ENCODE measurements at regions not wholly inside any gene's neighbourhood (a gene's known extent, or its start where the extent isn't known, plus 50 kb on each side); places are given as distances from the start of the nearest gene placed in this dataset.

GRCh38 chr3:95437409-95437808 lies 1374.5 kb downstream of the NSUN3 start:
- Histone ChIP-seq H2AFZ (ENCODE audit: low read depth, low read length) (no peak overlapping the region), H3K27ac (ENCODE audit: low read depth, low read length) (no peak overlapping the region), H3K36me3 (ENCODE audit: insufficient read depth, low read length) (no peaks in the 10 kb centered on the region), H3K9ac (ENCODE audit: low read length) (no peak overlapping the region), H3K4me2 (ENCODE audit: low read length) (no peak overlapping the region), H3K4me3 (ENCODE audit: insufficient read depth, low read depth, low read length) (no peak overlapping the region), H3K4me1 (ENCODE audit: insufficient read depth, low read length) (no peaks in the 10 kb centered on the region), H3K27me3 (ENCODE audit: insufficient read depth, low read length) (no peaks in the 10 kb centered on the region), H4K20me1 (ENCODE audit: insufficient read depth, low read length) (no peaks in the 10 kb centered on the region), H3K9me3 (ENCODE audit: insufficient read depth, low read depth, low read length) (no peaks in the 10 kb centered on the region), H3K79me2 (ENCODE audit: insufficient read depth, low read length) (no peaks in the 10 kb centered on the region)
- FAIRE-seq = no peak
- TF ChIP-seq, protein P1, sequence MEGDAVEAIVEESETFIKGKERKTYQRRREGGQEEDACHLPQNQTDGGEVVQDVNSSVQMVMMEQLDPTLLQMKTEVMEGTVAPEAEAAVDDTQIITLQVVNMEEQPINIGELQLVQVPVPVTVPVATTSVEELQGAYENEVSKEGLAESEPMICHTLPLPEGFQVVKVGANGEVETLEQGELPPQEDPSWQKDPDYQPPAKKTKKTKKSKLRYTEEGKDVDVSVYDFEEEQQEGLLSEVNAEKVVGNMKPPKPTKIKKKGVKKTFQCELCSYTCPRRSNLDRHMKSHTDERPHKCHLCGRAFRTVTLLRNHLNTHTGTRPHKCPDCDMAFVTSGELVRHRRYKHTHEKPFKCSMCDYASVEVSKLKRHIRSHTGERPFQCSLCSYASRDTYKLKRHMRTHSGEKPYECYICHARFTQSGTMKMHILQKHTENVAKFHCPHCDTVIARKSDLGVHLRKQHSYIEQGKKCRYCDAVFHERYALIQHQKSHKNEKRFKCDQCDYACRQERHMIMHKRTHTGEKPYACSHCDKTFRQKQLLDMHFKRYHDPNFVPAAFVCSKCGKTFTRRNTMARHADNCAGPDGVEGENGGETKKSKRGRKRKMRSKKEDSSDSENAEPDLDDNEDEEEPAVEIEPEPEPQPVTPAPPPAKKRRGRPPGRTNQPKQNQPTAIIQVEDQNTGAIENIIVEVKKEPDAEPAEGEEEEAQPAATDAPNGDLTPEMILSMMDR (IDR thresholded peaks at IDR 0.05; ENCODE audit: insufficient read depth, low read depth, low read length) = no peak
- TF ChIP-seq EZH2 (IDR thresholded peaks at IDR 0.05; ENCODE audit: insufficient read depth, low read length) = no peak
- no peaks in the 10 kb centered on the region for H3K27me3 Mint-ChIP-seq (ENCODE audit: low read depth, unreplicated experiment)
- no peak overlapping the region for H3K27ac Mint-ChIP-seq (ENCODE audit: unreplicated experiment)
- H3K36me3 Mint-ChIP-seq (ENCODE audit: low read depth, unreplicated experiment) = no peaks in the 10 kb centered on the region
- H3K4me1 Mint-ChIP-seq (ENCODE audit: low read depth, unreplicated experiment) = no peaks in the 10 kb centered on the region
- no peak for DNase-seq (ENCODE audit: low read depth)
- no peaks in the 10 kb centered on the region for H3K9me3 Mint-ChIP-seq (ENCODE audit: unreplicated experiment)
- H3K4me3 Mint-ChIP-seq (ENCODE audit: unreplicated experiment) = no peak overlapping the region

DNA sequence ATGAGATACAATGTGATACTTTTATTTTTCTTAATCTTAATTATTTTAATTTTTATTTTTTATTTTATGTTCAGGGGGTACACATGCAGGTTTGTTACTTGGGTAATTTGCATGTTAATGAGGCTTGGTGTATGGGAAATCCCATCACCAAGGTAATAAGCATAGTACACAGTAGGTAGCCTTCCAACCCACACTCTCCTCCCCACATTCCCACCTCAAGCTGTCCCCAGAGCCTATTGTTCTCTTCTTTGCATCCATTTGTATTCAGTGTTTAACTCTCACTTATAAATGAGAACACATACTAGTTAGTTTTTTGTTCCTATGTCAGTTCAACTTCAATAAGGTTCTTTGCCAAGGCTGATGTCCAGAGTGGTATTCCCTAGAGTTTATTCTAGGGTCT lies 1375.4 kb downstream of the NSUN3 start:
- DNase-seq (ENCODE audit: low read depth) (no peak), FAIRE-seq (no peak)
- Mint-ChIP-seq H3K4me1 (ENCODE audit: low read depth, unreplicated experiment) (no peaks in the 10 kb centered on the region), H3K4me3 (ENCODE audit: unreplicated experiment) (no peak overlapping the region), H3K9me3 (ENCODE audit: unreplicated experiment) (no peaks in the 10 kb centered on the region), H3K27me3 (ENCODE audit: low read depth, unreplicated experiment) (no peaks in the 10 kb centered on the region), H3K27ac (ENCODE audit: unreplicated experiment) (no peak overlapping the region), H3K36me3 (ENCODE audit: low read depth, unreplicated experiment) (no peaks in the 10 kb centered on the region)
- H3K4me3 ChIP-seq (ENCODE audit: insufficient read depth, low read depth, low read length) = no peak overlapping the region
- no peaks in the 10 kb centered on the region for H3K4me1 ChIP-seq (ENCODE audit: insufficient read depth, low read length)
- H3K4me2 ChIP-seq (ENCODE audit: low read length) = no peak overlapping the region
- H3K79me2 ChIP-seq (ENCODE audit: insufficient read depth, low read length) = no peaks in the 10 kb centered on the region
- no peak overlapping the region for H3K9ac ChIP-seq (ENCODE audit: low read length)
- no peaks in the 10 kb centered on the region for H3K36me3 ChIP-seq (ENCODE audit: insufficient read depth, low read length)
- H3K9me3 ChIP-seq (ENCODE audit: insufficient read depth, low read depth, low read length) = no peaks in the 10 kb centered on the region
- no peak overlapping the region for H3K27ac ChIP-seq (ENCODE audit: low read depth, low read length)
- no peak overlapping the region for H2AFZ ChIP-seq (ENCODE audit: low read depth, low read length)
- no peak for TF ChIP-seq EZH2 (IDR thresholded peaks at IDR 0.05; ENCODE audit: insufficient read depth, low read length)
- TF ChIP-seq, protein P1 (IDR thresholded peaks at IDR 0.05; ENCODE audit: insufficient read depth, low read depth, low read length) = no peak
- no peaks in the 10 kb centered on the region for H3K27me3 ChIP-seq (ENCODE audit: insufficient read depth, low read length)
- H4K20me1 ChIP-seq (ENCODE audit: insufficient read depth, low read length) = no peaks in the 10 kb centered on the region

DNA sequence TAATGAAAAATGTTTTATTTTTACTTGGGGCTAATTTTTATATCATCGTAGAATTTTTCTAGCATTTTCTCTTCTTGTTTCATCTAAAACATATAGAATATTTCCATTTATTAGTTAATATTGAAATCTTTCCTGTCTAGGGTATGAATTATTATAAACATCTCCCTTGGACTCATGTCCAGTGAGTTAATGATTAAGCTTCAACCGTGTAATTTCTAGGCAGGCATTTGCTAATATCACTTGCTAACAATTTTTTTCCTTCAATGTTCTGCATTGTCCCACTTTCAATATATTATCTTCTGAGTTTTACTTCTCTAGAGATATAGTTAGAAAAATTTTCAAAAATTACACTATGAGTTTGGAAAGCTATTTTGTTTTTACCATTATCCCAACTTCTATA lies 1371.6 kb upstream of the EPHA6 start:
- H2AFZ ChIP-seq (ENCODE audit: low read depth, low read length) = no peak overlapping the region
- no peaks in the 10 kb centered on the region for H3K4me1 Mint-ChIP-seq (ENCODE audit: low read depth, unreplicated experiment)
- DNase-seq (ENCODE audit: low read depth) = no peak
- no peak overlapping the region for H3K4me2 ChIP-seq (ENCODE audit: low read length)
- no peak overlapping the region for H3K9ac ChIP-seq (ENCODE audit: low read length)
- H3K4me1 ChIP-seq (ENCODE audit: insufficient read depth, low read length) = no peaks in the 10 kb centered on the region
- no peak overlapping the region for H3K4me3 ChIP-seq (ENCODE audit: insufficient read depth, low read depth, low read length)
- H4K20me1 ChIP-seq (ENCODE audit: insufficient read depth, low read length) = no peaks in the 10 kb centered on the region
- H3K27ac ChIP-seq (ENCODE audit: low read depth, low read length) = no peak overlapping the region
- H3K79me2 ChIP-seq (ENCODE audit: insufficient read depth, low read length) = no peaks in the 10 kb centered on the region
- H3K4me3 Mint-ChIP-seq (ENCODE audit: unreplicated experiment) = no peak overlapping the region
- FAIRE-seq = no peak
- H3K9me3 Mint-ChIP-seq (ENCODE audit: unreplicated experiment) = no peaks in the 10 kb centered on the region
- TF ChIP-seq, protein P1 (IDR thresholded peaks at IDR 0.05; ENCODE audit: insufficient read depth, low read depth, low read length) = no peak
- TF ChIP-seq EZH2 (IDR thresholded peaks at IDR 0.05; ENCODE audit: insufficient read depth, low read length) = no peak
- H3K27me3 Mint-ChIP-seq (ENCODE audit: low read depth, unreplicated experiment) = no peaks in the 10 kb centered on the region
- no peak overlapping the region for H3K27ac Mint-ChIP-seq (ENCODE audit: unreplicated experiment)
- no peaks in the 10 kb centered on the region for H3K36me3 ChIP-seq (ENCODE audit: insufficient read depth, low read length)
- H3K9me3 ChIP-seq (ENCODE audit: insufficient read depth, low read depth, low read length) = no peaks in the 10 kb centered on the region
- H3K27me3 ChIP-seq (ENCODE audit: insufficient read depth, low read length) = no peaks in the 10 kb centered on the region
- H3K36me3 Mint-ChIP-seq (ENCODE audit: low read depth, unreplicated experiment) = no peaks in the 10 kb centered on the region

Data from astrocyte (in vitro differentiated cells and primary cell).